GM23338 (cell line): ENCODE measurements at regions not wholly inside any gene's neighbourhood (a gene's known extent, or its start where the extent isn't known, plus 50 kb on each side); places are given as distances from the start of the nearest gene placed in this dataset.

ENCODE experiments used
- ATAC-seq: fragments of 200-7000 bp; cut with Tn5 transposase; 3 replicates; pipeline ENCODE4 v1.9.1; 2020
- DNase-seq: peaks from one replicate; pipeline ENCODE4 v3.0.0-alpha.2; 2015; ENCODE audit warnings: low spot score
- H2AFZ ChIP-seq: fragments of 200-600 bp; sonication (generic); 2 replicates; pipeline ENCODE4 v1.8.0; 2016; ENCODE audit warnings: antibody characterized with exemption, mild to moderate bottlenecking, moderate library complexity
- H3F3A ChIP-seq: fragments of 200-600 bp; sonication (generic); replicated peaks from 2 replicates; pipeline ENCODE4 v1.8.0; 2017; ENCODE audit warnings: antibody characterized with exemption, mixed run types, low read depth
- H3K27ac ChIP-seq: fragments of 200-600 bp; sonication (generic); 2 replicates; pipeline ENCODE4 v1.6.1; 2016; ENCODE audit warnings: low read depth
- H3K27me3 ChIP-seq: fragments of 200-600 bp; sonication (generic); 2 replicates; pipeline ENCODE4 v1.8.0; 2016; ENCODE audit warnings: mild to moderate bottlenecking, mixed run types, moderate library complexity; ENCODE audit not compliant: insufficient read depth
- H3K36me3 ChIP-seq: fragments of 200-600 bp; sonication (generic); 2 replicates; pipeline ENCODE4 v1.8.0; 2016; ENCODE audit warnings: mild to moderate bottlenecking; ENCODE audit not compliant: insufficient read depth
- H3K4me1 ChIP-seq: fragments of 200-600 bp; sonication (generic); 2 replicates; pipeline ENCODE4 v1.8.0; 2016; ENCODE audit warnings: mild to moderate bottlenecking, moderate library complexity; ENCODE audit not compliant: insufficient read depth
- H3K4me2 ChIP-seq: fragments of 200-600 bp; sonication (generic); 2 replicates; pipeline ENCODE4 v1.7.1; 2017; ENCODE audit warnings: mixed run types
- H3K4me3 ChIP-seq: fragments of 200-600 bp; sonication (generic); 2 replicates; pipeline ENCODE4 v1.6.1; 2016; ENCODE audit warnings: mixed run types
- H3K79me2 ChIP-seq: fragments of 200-600 bp; sonication (generic); replicated peaks from 2 replicates; pipeline ENCODE4 v1.8.0; 2017; ENCODE audit warnings: mild to moderate bottlenecking; ENCODE audit not compliant: insufficient read depth
- H3K9me2 ChIP-seq: fragments of 200-600 bp; sonication (generic); 2 replicates; pipeline ENCODE4 v1.8.0; 2017; ENCODE audit not compliant: insufficient read depth
- H4K20me1 ChIP-seq: fragments of 200-600 bp; sonication (generic); replicated peaks from 2 replicates; pipeline ENCODE4 v1.8.0; 2017; ENCODE audit warnings: mild to moderate bottlenecking; ENCODE audit not compliant: insufficient read depth
- H3K27ac Mint-ChIP-seq: 2 replicates; pipeline ENCODE4 v1.8.0; 2020; ENCODE audit warnings: inconsistent platforms, mild to moderate bottlenecking, moderate library complexity, mixed read lengths
- H3K27me3 Mint-ChIP-seq: 3 replicates; pipeline ENCODE4 v1.8.0; 2022; ENCODE audit warnings: low read depth, mild to moderate bottlenecking, moderate library complexity, mixed read lengths, inconsistent platforms; ENCODE audit not compliant: insufficient read depth, poor library complexity
- H3K36me3 Mint-ChIP-seq: 3 replicates; pipeline ENCODE4 v1.8.0; 2021; ENCODE audit warnings: low read depth, mild to moderate bottlenecking, inconsistent platforms, moderate library complexity, mixed read lengths
- H3K4me1 Mint-ChIP-seq: 3 replicates; pipeline ENCODE4 v1.8.0; 2020; ENCODE audit warnings: mild to moderate bottlenecking, inconsistent platforms, mixed read lengths
- H3K4me3 Mint-ChIP-seq: 3 replicates; pipeline ENCODE4 v1.8.0; 2021; ENCODE audit warnings: moderate library complexity, mild to moderate bottlenecking, inconsistent platforms, mixed read lengths
- H3K9me3 Mint-ChIP-seq: 3 replicates; pipeline ENCODE4 v1.8.0; 2020; ENCODE audit warnings: moderate library complexity, mild to moderate bottlenecking, inconsistent platforms, mixed read lengths
- CTCF ChIP-seq, 2 experiments: fragments of 200-600 bp in 1 of 2; sonication (generic) in 1 of 2; conservative IDR thresholded peaks; 2 replicates each; pipeline versions ENCODE4 v1.5.1 to v1.6.1; 2016 to 2017; ENCODE audit warnings: antibody characterized with exemption in 2 of 2, low read depth in 2 of 2, mild to moderate bottlenecking in 2 of 2, moderate library complexity in 1 of 2
- EZH2 ChIP-seq: fragments of 200-600 bp; sonication (generic); IDR thresholded peaks from one replicate; pipeline ENCODE4 v1.8.0; 2017; ENCODE audit warnings: antibody characterized with exemption, mild to moderate bottlenecking, low read depth; ENCODE audit not compliant: unreplicated experiment
- NANOG ChIP-seq: IDR thresholded peaks from 2 replicates; pipeline ENCODE4 v1.6.1; 2016; ENCODE audit warnings: antibody characterized with exemption, borderline replicate concordance
- REST ChIP-seq: IDR thresholded peaks from one replicate; pipeline ENCODE4 v1.6.1; 2018; ENCODE audit warnings: antibody characterized with exemption; ENCODE audit not compliant: unreplicated experiment
- STAT1 ChIP-seq: IDR thresholded peaks from one replicate; pipeline ENCODE4 v1.6.1; 2016; ENCODE audit warnings: antibody characterized with exemption; ENCODE audit not compliant: unreplicated experiment
- ZNF114 ChIP-seq: fragments of 250-450 bp; sonication (Bioruptor Pico); IDR thresholded peaks from 2 replicates; pipeline ENCODE4 v1.5.0; 2020; ENCODE audit warnings: mild to moderate bottlenecking, moderate library complexity
- TF ChIP-seq, protein P1 (sequence below): IDR thresholded peaks from 2 replicates; pipeline ENCODE4 v1.6.1; 2016; ENCODE audit warnings: antibody characterized with exemption
- TF ChIP-seq, protein P2 (sequence below): fragments of 250-450 bp; sonication (Bioruptor Pico); IDR thresholded peaks from 2 replicates; pipeline ENCODE4 v1.5.0; 2020; ENCODE audit warnings: mild to moderate bottlenecking, moderate library complexity

- no peak for TF ChIP-seq REST
- TF ChIP-seq ZNF114 (CRISPR knock-in tag): no peak
Observed at GRCh38 chr11:103585911-103586310, 450.5 kb upstream of the DDI1 start (continued).

DNA sequence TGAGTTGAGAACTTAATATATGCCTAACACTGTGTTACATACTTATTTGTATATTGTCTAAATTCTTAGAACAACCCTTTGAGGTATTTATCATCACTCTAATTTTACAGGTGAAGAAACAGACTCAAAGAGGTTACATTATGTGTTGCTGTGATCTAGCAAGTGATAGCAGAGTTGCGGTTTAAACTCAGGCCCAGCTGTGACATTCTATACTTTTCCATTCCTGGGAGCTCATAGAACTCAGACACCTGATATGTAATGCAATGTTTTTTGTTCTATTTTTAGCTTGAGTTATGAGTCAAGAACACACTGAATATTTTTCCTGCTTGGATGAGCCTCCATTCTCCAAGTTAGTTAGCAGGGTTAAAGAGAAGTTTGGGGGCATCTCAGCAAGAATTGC is 449.7 kb upstream of the DDI1 start:
- no peaks in the 10 kb centered on the region for H4K20me1 ChIP-seq
- H3F3A ChIP-seq: no peaks in the 10 kb centered on the region
- no peak for ATAC-seq
- DNase-seq: no peak
- no peak overlapping the region for H3K4me3 ChIP-seq
- no peaks in the 10 kb centered on the region for H3K36me3 ChIP-seq
- Mint-ChIP-seq H3K4me1 (peaks cover 4% of the 10 kb centered on the region; the same call in 2 of the 3 replicates), H3K9me3 (no peaks in the 10 kb centered on the region), H3K27ac (no peak overlapping the region), H3K4me3 (no peak overlapping the region), H3K27me3 (no peaks in the 10 kb centered on the region), H3K36me3 (no peaks in the 10 kb centered on the region)
- no peaks in the 10 kb centered on the region for H3K79me2 ChIP-seq
- H2AFZ ChIP-seq: 0 out of 2 replicates have a peak overlapping the region, but pooled peaks have one; percentile 38
- H3K4me2 ChIP-seq: no peak overlapping the region
- no peaks in the 10 kb centered on the region for H3K27me3 ChIP-seq
- TF ChIP-seq NANOG (no peak), STAT1 (no peak), CTCF (conservative IDR thresholded peaks at IDR 0.05; ENCODE audit: low read depth in 2 of 2) (no peak), EZH2 (no peak)
- TF ChIP-seq, protein P1, sequence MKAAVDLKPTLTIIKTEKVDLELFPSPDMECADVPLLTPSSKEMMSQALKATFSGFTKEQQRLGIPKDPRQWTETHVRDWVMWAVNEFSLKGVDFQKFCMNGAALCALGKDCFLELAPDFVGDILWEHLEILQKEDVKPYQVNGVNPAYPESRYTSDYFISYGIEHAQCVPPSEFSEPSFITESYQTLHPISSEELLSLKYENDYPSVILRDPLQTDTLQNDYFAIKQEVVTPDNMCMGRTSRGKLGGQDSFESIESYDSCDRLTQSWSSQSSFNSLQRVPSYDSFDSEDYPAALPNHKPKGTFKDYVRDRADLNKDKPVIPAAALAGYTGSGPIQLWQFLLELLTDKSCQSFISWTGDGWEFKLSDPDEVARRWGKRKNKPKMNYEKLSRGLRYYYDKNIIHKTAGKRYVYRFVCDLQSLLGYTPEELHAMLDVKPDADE: no peak
- TF ChIP-seq, protein P2, sequence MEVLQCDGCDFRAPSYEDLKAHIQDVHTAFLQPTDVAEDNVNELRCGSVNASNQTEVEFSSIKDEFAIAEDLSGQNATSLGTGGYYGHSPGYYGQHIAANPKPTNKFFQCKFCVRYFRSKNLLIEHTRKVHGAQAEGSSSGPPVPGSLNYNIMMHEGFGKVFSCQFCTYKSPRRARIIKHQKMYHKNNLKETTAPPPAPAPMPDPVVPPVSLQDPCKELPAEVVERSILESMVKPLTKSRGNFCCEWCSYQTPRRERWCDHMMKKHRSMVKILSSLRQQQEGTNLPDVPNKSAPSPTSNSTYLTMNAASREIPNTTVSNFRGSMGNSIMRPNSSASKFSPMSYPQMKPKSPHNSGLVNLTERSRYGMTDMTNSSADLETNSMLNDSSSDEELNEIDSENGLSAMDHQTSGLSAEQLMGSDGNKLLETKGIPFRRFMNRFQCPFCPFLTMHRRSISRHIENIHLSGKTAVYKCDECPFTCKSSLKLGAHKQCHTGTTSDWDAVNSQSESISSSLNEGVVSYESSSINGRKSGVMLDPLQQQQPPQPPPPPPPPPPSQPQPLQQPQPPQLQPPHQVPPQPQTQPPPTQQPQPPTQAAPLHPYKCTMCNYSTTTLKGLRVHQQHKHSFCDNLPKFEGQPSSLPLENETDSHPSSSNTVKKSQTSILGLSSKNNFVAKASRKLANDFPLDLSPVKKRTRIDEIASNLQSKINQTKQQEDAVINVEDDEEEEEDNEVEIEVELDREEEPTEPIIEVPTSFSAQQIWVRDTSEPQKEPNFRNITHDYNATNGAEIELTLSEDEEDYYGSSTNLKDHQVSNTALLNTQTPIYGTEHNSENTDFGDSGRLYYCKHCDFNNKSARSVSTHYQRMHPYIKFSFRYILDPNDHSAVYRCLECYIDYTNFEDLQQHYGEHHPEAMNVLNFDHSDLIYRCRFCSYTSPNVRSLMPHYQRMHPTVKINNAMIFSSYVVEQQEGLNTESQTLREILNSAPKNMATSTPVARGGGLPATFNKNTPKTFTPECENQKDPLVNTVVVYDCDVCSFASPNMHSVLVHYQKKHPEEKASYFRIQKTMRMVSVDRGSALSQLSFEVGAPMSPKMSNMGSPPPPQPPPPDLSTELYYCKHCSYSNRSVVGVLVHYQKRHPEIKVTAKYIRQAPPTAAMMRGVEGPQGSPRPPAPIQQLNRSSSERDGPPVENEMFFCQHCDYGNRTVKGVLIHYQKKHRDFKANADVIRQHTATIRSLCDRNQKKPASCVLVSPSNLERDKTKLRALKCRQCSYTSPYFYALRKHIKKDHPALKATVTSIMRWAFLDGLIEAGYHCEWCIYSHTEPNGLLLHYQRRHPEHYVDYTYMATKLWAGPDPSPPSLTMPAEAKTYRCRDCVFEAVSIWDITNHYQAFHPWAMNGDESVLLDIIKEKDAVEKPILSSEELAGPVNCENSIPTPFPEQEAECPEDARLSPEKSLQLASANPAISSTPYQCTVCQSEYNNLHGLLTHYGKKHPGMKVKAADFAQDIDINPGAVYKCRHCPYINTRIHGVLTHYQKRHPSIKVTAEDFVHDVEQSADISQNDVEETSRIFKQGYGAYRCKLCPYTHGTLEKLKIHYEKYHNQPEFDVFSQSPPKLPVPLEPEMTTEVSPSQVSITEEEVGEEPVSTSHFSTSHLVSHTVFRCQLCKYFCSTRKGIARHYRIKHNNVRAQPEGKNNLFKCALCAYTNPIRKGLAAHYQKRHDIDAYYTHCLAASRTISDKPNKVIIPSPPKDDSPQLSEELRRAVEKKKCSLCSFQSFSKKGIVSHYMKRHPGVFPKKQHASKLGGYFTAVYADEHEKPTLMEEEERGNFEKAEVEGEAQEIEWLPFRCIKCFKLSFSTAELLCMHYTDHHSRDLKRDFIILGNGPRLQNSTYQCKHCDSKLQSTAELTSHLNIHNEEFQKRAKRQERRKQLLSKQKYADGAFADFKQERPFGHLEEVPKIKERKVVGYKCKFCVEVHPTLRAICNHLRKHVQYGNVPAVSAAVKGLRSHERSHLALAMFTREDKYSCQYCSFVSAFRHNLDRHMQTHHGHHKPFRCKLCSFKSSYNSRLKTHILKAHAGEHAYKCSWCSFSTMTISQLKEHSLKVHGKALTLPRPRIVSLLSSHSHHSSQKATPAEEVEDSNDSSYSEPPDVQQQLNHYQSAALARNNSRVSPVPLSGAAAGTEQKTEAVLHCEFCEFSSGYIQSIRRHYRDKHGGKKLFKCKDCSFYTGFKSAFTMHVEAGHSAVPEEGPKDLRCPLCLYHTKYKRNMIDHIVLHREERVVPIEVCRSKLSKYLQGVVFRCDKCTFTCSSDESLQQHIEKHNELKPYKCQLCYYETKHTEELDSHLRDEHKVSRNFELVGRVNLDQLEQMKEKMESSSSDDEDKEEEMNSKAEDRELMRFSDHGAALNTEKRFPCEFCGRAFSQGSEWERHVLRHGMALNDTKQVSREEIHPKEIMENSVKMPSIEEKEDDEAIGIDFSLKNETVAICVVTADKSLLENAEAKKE (CRISPR knock-in tag): no peak
- no peak overlapping the region for H3K27ac ChIP-seq
- no peaks in the 10 kb centered on the region for H3K4me1 ChIP-seq
- no peaks in the 10 kb centered on the region for H3K9me2 ChIP-seq
